GM12864 (cell line): ENCODE measurements at regions not wholly inside any gene's neighbourhood (a gene's known extent, or its start where the extent isn't known, plus 50 kb on each side); places are given as distances from the start of the nearest gene placed in this dataset.

ENCODE experiments used
- DNase-seq: peaks from one replicate; pipeline ENCODE4 v3.0.0-alpha.2; 2011; ENCODE audit warnings: low read depth
- H3K4me3 ChIP-seq: 2 replicates; pipeline ENCODE4 v1.5.1; 2011; ENCODE audit warnings: mild to moderate bottlenecking, low read depth, low read length, control low read depth
- CTCF ChIP-seq: IDR thresholded peaks from 2 replicates; pipeline ENCODE4 v1.5.1; 2011; ENCODE audit warnings: low read depth, mild to moderate bottlenecking, moderate library complexity, low read length, control low read depth, inconsistent platforms; ENCODE audit errors: missing control alignments

DNA sequence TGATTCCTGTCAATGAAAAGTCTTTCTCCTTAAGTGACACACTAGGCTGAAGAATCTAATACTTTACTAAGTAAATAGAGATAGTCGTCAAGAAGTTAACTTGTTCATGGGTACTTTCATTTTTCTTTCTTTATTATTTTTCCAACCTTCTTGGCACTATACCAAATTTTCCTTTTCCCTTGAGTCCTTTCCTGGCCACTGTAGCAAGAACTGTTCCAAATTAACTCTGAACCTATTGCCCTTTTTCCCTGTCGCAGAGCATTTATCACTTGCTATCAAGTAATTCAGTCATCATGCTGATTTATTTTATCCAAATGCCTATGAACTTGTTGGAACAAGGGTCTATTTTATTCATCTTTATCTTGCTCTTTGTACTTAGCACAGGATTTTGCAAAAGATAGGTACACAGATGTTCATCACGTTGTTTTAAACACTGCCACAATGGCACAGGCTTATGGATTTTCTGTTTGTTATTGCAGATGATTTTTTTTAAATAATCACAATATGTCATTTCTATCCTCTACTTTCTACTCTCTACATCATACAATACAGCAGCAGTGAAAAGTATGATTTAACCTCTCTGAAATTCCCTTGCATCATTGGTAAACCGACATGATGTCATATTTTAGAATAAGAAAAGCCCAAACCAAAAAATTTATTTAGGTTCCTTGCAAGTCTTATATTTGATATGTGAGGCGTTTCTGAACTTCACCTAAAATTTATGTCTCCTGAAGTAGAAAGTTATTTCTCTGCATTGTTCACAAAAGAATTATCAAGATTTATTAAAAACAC is 2352.3 kb downstream of the PCDH7 start:
- H3K4me3 ChIP-seq = no peak overlapping the region
- TF ChIP-seq CTCF = no peak
- no peak for DNase-seq

- DNase-seq = no peak
- no peak overlapping the region for H3K4me3 ChIP-seq
- no peak for TF ChIP-seq CTCF
Measured at GRCh38 chr4:33073811-33074210, 2353.6 kb downstream of the PCDH7 start.

GRCh38 chr4:33078145-33078544 is 2358.0 kb downstream of the PCDH7 start:
- DNase-seq = no peak
- no peak for TF ChIP-seq CTCF
- H3K4me3 ChIP-seq = no peak overlapping the region

DNA sequence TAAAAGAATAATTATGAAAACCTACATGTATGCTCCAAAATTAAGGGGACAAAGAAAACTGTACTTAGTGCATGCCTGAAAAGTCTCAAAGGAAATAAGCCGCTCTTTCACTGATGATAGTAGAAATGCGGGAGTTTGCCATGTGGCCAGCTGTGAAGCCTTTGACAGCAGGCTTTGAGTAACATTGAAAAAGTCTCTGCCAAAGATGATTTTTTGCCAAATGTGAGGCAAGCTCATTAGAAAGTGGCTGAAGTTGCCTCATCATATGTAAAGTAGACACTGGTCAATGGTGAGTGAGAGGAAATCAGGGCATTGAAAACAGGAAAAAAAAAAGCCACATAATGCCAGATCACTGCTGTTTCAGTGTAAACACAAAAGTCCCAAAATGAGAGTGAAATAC is 2360.1 kb downstream of the PCDH7 start:
- TF ChIP-seq CTCF = no peak
- DNase-seq = no peak
- H3K4me3 ChIP-seq = no peak overlapping the region

GRCh38 chr4:33085709-33086108 is 2365.5 kb downstream of the PCDH7 start:
- no peak for DNase-seq
- no peak for TF ChIP-seq CTCF
- no peak overlapping the region for H3K4me3 ChIP-seq

GRCh38 chr4:33086331-33086925 is 2366.3 kb downstream of the PCDH7 start:
- no peak for DNase-seq

More at GRCh38 chr4:33086331-33086925, 2366.3 kb downstream of the PCDH7 start:
- H3K4me3 ChIP-seq = no peak overlapping the region
- no peak for TF ChIP-seq CTCF
